ENCODE measurements at regions not wholly inside any gene's neighbourhood (a gene's known extent, or its start where the extent isn't known, plus 50 kb on each side); places are given as distances from the start of the nearest gene placed in this dataset.

- WGBS = 91% methylated on average over 6 of the region's 6 CpGs
- H3K36me3 ChIP-seq (ENCODE audit: control insufficient read depth in 4 of 4, insufficient read depth in 3 of 4, low read depth in 1 of 4, low read length in 3 of 4) = no peaks in the 10 kb centered on the region
- H3K9ac ChIP-seq (ENCODE audit: low read depth in 1 of 2, low read length in 2 of 2) = no peak overlapping the region
- TF ChIP-seq FOXA2 (IDR thresholded peaks at IDR 0.05) (no peak), RXRA (IDR thresholded peaks at IDR 0.05) (no peak), JUND (IDR thresholded peaks at IDR 0.05) (no peak), REST (IDR thresholded peaks at IDR 0.05) (no peak), EGR1 (IDR thresholded peaks at IDR 0.05; ENCODE audit: low read depth in 2 of 2) (no peak), YY1 (IDR thresholded peaks at IDR 0.05) (no peak), HNF4G (IDR thresholded peaks at IDR 0.05) (no peak), CTCF (IDR thresholded peaks at IDR 0.05; ENCODE audit: low read depth, low read length, missing input control) (no peak)
- no peaks in the 10 kb centered on the region for H3K27me3 ChIP-seq (ENCODE audit: control insufficient read depth in 4 of 4, insufficient read depth in 4 of 4, low read length in 3 of 4)
- no peaks in the 10 kb centered on the region for H3K4me1 ChIP-seq (ENCODE audit: control insufficient read depth in 4 of 4, insufficient read depth in 4 of 4, low read length in 3 of 4)
- H3K4me3 ChIP-seq (ENCODE audit: low read depth in 1 of 3, low read length in 3 of 3) = no peak overlapping the region
- DNase-seq (ENCODE audit: low spot score) = no peak
- H3K9me3 ChIP-seq (ENCODE audit: control insufficient read depth in 4 of 4, low read length in 3 of 4) = no peaks in the 10 kb centered on the region
- H3K27ac ChIP-seq (ENCODE audit: low read depth in 1 of 2, low read length in 2 of 2) = no peak overlapping the region
These were observed 659.8 kb upstream of the SLC35B3 start for GRCh38 chr6:9095137-9095536.

- no peak for TF ChIP-seq GABPA (IDR thresholded peaks at IDR 0.05 in 1 of 2, conservative IDR thresholded peaks at IDR 0.05 in 1 of 2)
- no peak for TF ChIP-seq FOXA1 (IDR thresholded peaks at IDR 0.05)
- TF ChIP-seq TAF1 (conservative IDR thresholded peaks at IDR 0.05) = no peak
- no peak for TF ChIP-seq MAX (IDR thresholded peaks at IDR 0.05)
- no peak for TF ChIP-seq HNF4A (conservative IDR thresholded peaks at IDR 0.05)
- no peak for TF ChIP-seq ATF3 (IDR thresholded peaks at IDR 0.05)
- TF ChIP-seq RXRA (IDR thresholded peaks at IDR 0.05) = no peak
- TF ChIP-seq RAD21 (IDR thresholded peaks at IDR 0.05) = no peak
- TF ChIP-seq YY1 (IDR thresholded peaks at IDR 0.05) = no peak
- TF ChIP-seq NR2F2 (IDR thresholded peaks at IDR 0.05) = no peak
- TF ChIP-seq CTCF (IDR thresholded peaks at IDR 0.05; ENCODE audit: low read depth, low read length, missing input control) = no peak
- no peaks in the 10 kb centered on the region for H3K9me3 ChIP-seq (ENCODE audit: control insufficient read depth in 4 of 4, low read length in 3 of 4)
- no peaks in the 10 kb centered on the region for H3K36me3 ChIP-seq (ENCODE audit: control insufficient read depth in 4 of 4, insufficient read depth in 3 of 4, low read depth in 1 of 4, low read length in 3 of 4)
- no peaks in the 10 kb centered on the region for H3K27me3 ChIP-seq (ENCODE audit: control insufficient read depth in 4 of 4, insufficient read depth in 4 of 4, low read length in 3 of 4)
- H3K4me1 ChIP-seq (ENCODE audit: control insufficient read depth in 4 of 4, insufficient read depth in 4 of 4, low read length in 3 of 4) = no peaks in the 10 kb centered on the region
- DNase-seq (ENCODE audit: low spot score) = no peak
- 91% methylated on average over 1 of the region's 1 CpG for WGBS
- no peak overlapping the region for H3K27ac ChIP-seq (ENCODE audit: low read depth in 1 of 2, low read length in 2 of 2)
- no peak overlapping the region for H3K4me3 ChIP-seq (ENCODE audit: low read depth in 1 of 3, low read length in 3 of 3)
- no peak overlapping the region for H3K9ac ChIP-seq (ENCODE audit: low read depth in 1 of 2, low read length in 2 of 2)
These were observed 654.4 kb upstream of the SLC35B3 start for GRCh38 chr6:9089724-9090123.

Measured in liver (tissue), 8 donors.